IMR-90 (cell line): ENCODE measurements at regions not wholly inside any gene's neighbourhood (a gene's known extent, or its start where the extent isn't known, plus 50 kb on each side); places are given as distances from the start of the nearest gene placed in this dataset.

Experiments
- ATAC-seq: fragments of 200-7000 bp; cut with Tn5 transposase; 2 replicates; pipeline ENCODE4 v1.9.1; 2020; ENCODE audit warnings: low read depth, mild to moderate bottlenecking, moderate library complexity
- BruUV-seq: library from RNA; stranded (reverse); fragments of 400-500 nt; replicated peaks from 2 replicates; lab custom pipeline; 2021; lab: Mats Ljungman, UMichigan
- CTCF ChIA-PET: fragments of 300-600 bp; formaldehyde crosslinking; extraction: SDS; loops from one replicate; lab custom pipeline; 2021; ENCODE audit warnings: antibody characterized with exemption; lab: Yijun Ruan, JAX
- POLR2A ChIA-PET: fragments of 300-600 bp; sonication (Branson Sonifier 250); formaldehyde crosslinking; loops from one replicate; lab custom pipeline; 2022; ENCODE audit warnings: antibody characterized with exemption; ENCODE audit not compliant: unreplicated experiment; lab: Charles Lee
- DNase-seq: peaks from one replicate; pipeline ENCODE4 v3.0.0; 2013
- H2AFZ ChIP-seq: replicated peaks from 2 replicates; pipeline ENCODE3; 2013; ENCODE audit warnings: low read length, mild to moderate bottlenecking; ENCODE audit not compliant: poor library complexity
- H2AK5ac ChIP-seq: 2 replicates; pipeline ENCODE4 v1.6.1; 2013; ENCODE audit warnings: low read depth, low read length, inconsistent platforms
- H2AK9ac ChIP-seq: replicated peaks from 2 replicates; pipeline ENCODE3; 2013; ENCODE audit warnings: mild to moderate bottlenecking, low read depth, low read length, moderate library complexity; ENCODE audit not compliant: poor library complexity
- H2BK120ac ChIP-seq: 2 replicates; pipeline ENCODE4 v1.6.1; 2013; ENCODE audit warnings: low read depth, low read length, inconsistent platforms
- H2BK15ac ChIP-seq: 3 replicates; pipeline ENCODE4 v1.6.1; 2013; ENCODE audit warnings: low read depth, low read length, inconsistent platforms
- H2BK20ac ChIP-seq: 2 replicates; pipeline ENCODE4 v1.6.1; 2013; ENCODE audit warnings: low read depth, mild to moderate bottlenecking, inconsistent platforms, low read length, moderate library complexity
- H2BK5ac ChIP-seq: 2 replicates; pipeline ENCODE4 v1.6.1; 2013; ENCODE audit warnings: mild to moderate bottlenecking, low read depth, low read length, inconsistent platforms; ENCODE audit not compliant: poor library complexity, severe bottlenecking
- H3K14ac ChIP-seq: replicated peaks from 2 replicates; pipeline ENCODE4 v1.6.1; 2013; ENCODE audit warnings: low read depth, low read length, inconsistent platforms
- H3K18ac ChIP-seq: 2 replicates; pipeline ENCODE4 v1.6.1; 2013; ENCODE audit warnings: low read depth, low read length, control low read depth
- H3K23ac ChIP-seq: 2 replicates; pipeline ENCODE4 v1.6.1; 2013; ENCODE audit warnings: low read depth, low read length, inconsistent platforms
- H3K27ac ChIP-seq: 2 replicates; pipeline ENCODE4 v1.5.1; 2013; ENCODE audit warnings: mild to moderate bottlenecking, control low read depth, low read length; ENCODE audit not compliant: insufficient read depth
- H3K27me3 ChIP-seq: 2 replicates; pipeline ENCODE4 v1.6.1; 2013; ENCODE audit warnings: low read length; ENCODE audit not compliant: control insufficient read depth, insufficient read depth
- H3K36me3 ChIP-seq: 2 replicates; pipeline ENCODE4 v1.6.1; 2013; ENCODE audit warnings: low read length, mixed read lengths; ENCODE audit not compliant: control insufficient read depth, insufficient read depth
- H3K4ac ChIP-seq: 2 replicates; pipeline ENCODE4 v1.6.1; 2013; ENCODE audit warnings: low read depth, low read length, inconsistent platforms
- H3K4me1 ChIP-seq: 2 replicates; pipeline ENCODE4 v1.6.1; 2013; ENCODE audit warnings: low read length, mixed read lengths; ENCODE audit not compliant: control insufficient read depth, insufficient read depth
- H3K4me2 ChIP-seq: 2 replicates; pipeline ENCODE4 v1.6.1; 2013; ENCODE audit warnings: low read depth, mild to moderate bottlenecking, control low read depth, low read length, moderate library complexity
- H3K4me3 ChIP-seq: 2 replicates; pipeline ENCODE4 v1.5.1; 2013; ENCODE audit warnings: low read depth, mild to moderate bottlenecking, control low read depth, low read length, moderate library complexity; ENCODE audit not compliant: insufficient read depth
- H3K56ac ChIP-seq: 2 replicates; pipeline ENCODE4 v1.6.1; 2013; ENCODE audit warnings: low read length, inconsistent platforms; ENCODE audit not compliant: insufficient read depth; ENCODE audit errors: extremely low read depth
- H3K79me1 ChIP-seq, 2 experiments: 2 replicates each; pipeline ENCODE4 v1.6.1; 2013; ENCODE audit warnings: low read length in 2 of 2, inconsistent platforms in 1 of 2, low read depth in 1 of 2
- H3K9ac ChIP-seq: 2 replicates; pipeline ENCODE4 v1.6.1; 2013; ENCODE audit warnings: low read depth, low read length, control low read depth
- H3K9me1 ChIP-seq: 2 replicates; pipeline ENCODE4 v1.6.1; 2013; ENCODE audit warnings: low read length, inconsistent platforms; ENCODE audit not compliant: insufficient read depth
- H3K9me3 ChIP-seq: 2 replicates; pipeline ENCODE4 v1.6.1; 2013; ENCODE audit warnings: low read length; ENCODE audit not compliant: control insufficient read depth, insufficient read depth
- H4K20me1 ChIP-seq: 2 replicates; pipeline ENCODE4 v1.6.1; 2013; ENCODE audit warnings: low read length, inconsistent platforms; ENCODE audit not compliant: insufficient read depth
- H4K5ac ChIP-seq: 2 replicates; pipeline ENCODE4 v1.6.1; 2013; ENCODE audit warnings: mild to moderate bottlenecking, low read depth, low read length, control low read depth
- H4K8ac ChIP-seq, 2 experiments: 2 replicates each; pipeline ENCODE4 v1.6.1; 2013; ENCODE audit warnings: low read depth in 2 of 2, low read length in 2 of 2, control low read depth in 1 of 2, inconsistent platforms in 1 of 2
- H4K91ac ChIP-seq: 2 replicates; pipeline ENCODE4 v1.6.1; 2013; ENCODE audit warnings: low read depth, low read length, inconsistent platforms; ENCODE audit not compliant: insufficient read depth
- CEBPB ChIP-seq: IDR thresholded peaks from 2 replicates; pipeline ENCODE4 v1.6.1; 2012; ENCODE audit warnings: low read depth, low read length, improper control_type of control experiment
- CHD1 ChIP-seq: IDR thresholded peaks from 2 replicates; pipeline ENCODE4 v1.6.1; 2012; ENCODE audit warnings: low read depth, low read length, improper control_type of control experiment
- MAZ ChIP-seq: IDR thresholded peaks from 2 replicates; pipeline ENCODE4 v1.6.1; 2012; ENCODE audit warnings: low read depth, mild to moderate bottlenecking, low read length, improper control_type of control experiment, moderate library complexity, borderline replicate concordance
- NFE2L2 ChIP-seq: fragments of 150-350 bp; IDR thresholded peaks from 2 replicates; pipeline ENCODE4 v1.6.1; 2016; ENCODE audit warnings: low read depth, mild to moderate bottlenecking, low read length
- POLR2A ChIP-seq: IDR thresholded peaks from 2 replicates; pipeline ENCODE4 v1.6.1; 2012; ENCODE audit warnings: mild to moderate bottlenecking, low read depth, low read length
- SMC3 ChIP-seq: fragments of 150-350 bp; IDR thresholded peaks from 2 replicates; pipeline ENCODE4 v1.6.1; 2016; ENCODE audit warnings: low read depth, mild to moderate bottlenecking, antibody characterized with exemption, low read length, moderate library complexity
- WGBS, 2 experiments: methylation state at CpG; one replicate each; pipeline versions ENCODE4 v1.1.5 to v1.1.7; 2013; ENCODE audit warnings: missing lambda C conversion rate in 2 of 2; ENCODE audit not compliant: insufficient read length in 1 of 2; ENCODE audit errors: extremely low coverage in 2 of 2; 5-methylcytosine and 5-hydroxymethylcytosine counted together
- dilution Hi-C: fragments of 300-500 bp; cut with HindIII; formaldehyde crosslinking; loops from one replicate; pipeline ENCODE4 v1.14.3; 2018; ENCODE audit warnings: low sequenced_read_pairs; ENCODE audit not compliant: unreplicated experiment
- in situ Hi-C: fragments of 300-500 bp; cut with MboI; formaldehyde crosslinking; loops from 3 replicates; pipeline ENCODE4 v1.14.3; 2019; ENCODE audit warnings: low sequenced_read_pairs, inconsistent platforms, mixed read lengths
- intact Hi-C: fragments of 100-400 bp; cut with micrococcal nuclease; formaldehyde crosslinking; loops from 2 replicates; pipeline ENCODE4 v1.10.0; 2022
- TF ChIP-seq, protein P1 (sequence below): fragments of 150-350 bp; IDR thresholded peaks from 2 replicates; pipeline ENCODE4 v1.6.1; 2016; ENCODE audit warnings: low read depth, mild to moderate bottlenecking, low read length, moderate library complexity, borderline replicate concordance

- 100% methylated on average over 4 of the region's 7 CpGs; no CpG with 5 or more reads in 1 of the 2 experiments for WGBS, 2 experiments
- Histone ChIP-seq H2BK5ac (no peak overlapping the region), H2BK15ac (peak overlapping the region; percentile 51; the same call in 1 of the 3 replicates), H4K5ac (no peak overlapping the region; the same call in 1 of the 2 replicates), H2BK20ac (peak overlapping the region; percentile 92), H4K91ac (peak overlapping the region; percentile 94), H3K4me1 (peaks cover 32% of the 10 kb centered on the region), H4K20me1 (no peaks in the 10 kb centered on the region), H3K4ac (peak overlapping the region; percentile 99), H3K4me3 (no peak overlapping the region), H2AK9ac (no peak overlapping the region), H3K27ac (no peak overlapping the region), H3K27me3 (no peaks in the 10 kb centered on the region), H3K4me2 (no peak overlapping the region), H3K18ac (peak overlapping the region; percentile 18; the same call in 1 of the 2 replicates), H3K56ac (no peak overlapping the region), H4K8ac (peak overlapping the region in 1 of 2 experiments; percentile 48; a peak in 2 of 4 replicates), H3K14ac (0 out of 2 replicates have a peak overlapping the region, but pooled peaks have one; percentile 3), H2BK120ac (peak overlapping the region; percentile 98), H3K36me3 (no peaks in the 10 kb centered on the region), H2AK5ac (peak overlapping the region; percentile 91), H3K23ac (no peak overlapping the region), H3K9me1 (peaks cover 51% of the 10 kb centered on the region), H2AFZ (no peak overlapping the region), H3K79me1 (peaks cover 0 to 16% of the 10 kb centered on the region in 2 experiments; a peak in 2 of 4 replicates), H3K9ac (no peak overlapping the region), H3K9me3 (no peaks in the 10 kb centered on the region)
- no peak for DNase-seq
- dilution Hi-C loops (no loop called here), in situ Hi-C loops (no loop called here), intact Hi-C loops (loop anchor here (5.0 kb wide), 1 partner anchor 52 kb away; no protein-coding TSS in a partner anchor)
- CTCF ChIA-PET: interaction anchor here (0.9 kb wide), 1 partner anchor 73 kb away, joined by 3 read pairs; no protein-coding TSS in a partner anchor
- no peak for ATAC-seq
- BruUV-seq: no TSS peak
- POLR2A ChIA-PET: no interaction called here
- TF ChIP-seq NFE2L2 (no peak), SMC3 (no peak), CHD1 (no peak), MAZ (no peak), CEBPB (no peak), POLR2A (no peak)
- TF ChIP-seq, protein P1, sequence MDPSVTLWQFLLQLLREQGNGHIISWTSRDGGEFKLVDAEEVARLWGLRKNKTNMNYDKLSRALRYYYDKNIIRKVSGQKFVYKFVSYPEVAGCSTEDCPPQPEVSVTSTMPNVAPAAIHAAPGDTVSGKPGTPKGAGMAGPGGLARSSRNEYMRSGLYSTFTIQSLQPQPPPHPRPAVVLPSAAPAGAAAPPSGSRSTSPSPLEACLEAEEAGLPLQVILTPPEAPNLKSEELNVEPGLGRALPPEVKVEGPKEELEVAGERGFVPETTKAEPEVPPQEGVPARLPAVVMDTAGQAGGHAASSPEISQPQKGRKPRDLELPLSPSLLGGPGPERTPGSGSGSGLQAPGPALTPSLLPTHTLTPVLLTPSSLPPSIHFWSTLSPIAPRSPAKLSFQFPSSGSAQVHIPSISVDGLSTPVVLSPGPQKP: no peak
Observed at GRCh38 chr5:135134691-135135381, 100.8 kb upstream of the PITX1 start.
